Muscle of leg (tissue), 3 donors: ENCODE measurements at regions not wholly inside any gene's neighbourhood (a gene's known extent, or its start where the extent isn't known, plus 50 kb on each side); places are given as distances from the start of the nearest gene placed in this dataset.
"Not testable (repeated sequence)": the region's sequence is repeated elsewhere in the genome, so short reads cannot be mapped to it uniquely, and the experiment has no call there.

Experiments used
- DNase-seq: peaks from one replicate; pipeline ENCODE4 v3.0.0; 2013
- H3K27ac ChIP-seq: one replicate; pipeline ENCODE4 v1.5.1; 2013; ENCODE audit warnings: mild to moderate bottlenecking, low read length, control low read depth
- H3K27me3 ChIP-seq: one replicate; pipeline ENCODE4 v1.6.1; 2013; ENCODE audit warnings: low read length; ENCODE audit not compliant: control insufficient read depth, insufficient read depth
- H3K36me3 ChIP-seq: one replicate; pipeline ENCODE4 v1.6.1; 2013; ENCODE audit warnings: low read length; ENCODE audit not compliant: control insufficient read depth, insufficient read depth
- H3K4me1 ChIP-seq: one replicate; pipeline ENCODE4 v1.6.1; 2013; ENCODE audit warnings: low read length; ENCODE audit not compliant: control insufficient read depth, insufficient read depth
- H3K4me3 ChIP-seq: one replicate; pipeline ENCODE4 v1.5.1; 2013; ENCODE audit warnings: low read length, control low read depth
- H3K9me3 ChIP-seq: replicated peaks from 2 replicates; pipeline ENCODE4 v1.6.1; 2013; ENCODE audit warnings: low read depth, low read length; ENCODE audit not compliant: control insufficient read depth
- WGBS: methylation state at CpG from one replicate; pipeline ENCODE4 v1.1.5; 2013; ENCODE audit warnings: missing lambda C conversion rate; ENCODE audit not compliant: insufficient coverage; 5-methylcytosine and 5-hydroxymethylcytosine counted together

DNA sequence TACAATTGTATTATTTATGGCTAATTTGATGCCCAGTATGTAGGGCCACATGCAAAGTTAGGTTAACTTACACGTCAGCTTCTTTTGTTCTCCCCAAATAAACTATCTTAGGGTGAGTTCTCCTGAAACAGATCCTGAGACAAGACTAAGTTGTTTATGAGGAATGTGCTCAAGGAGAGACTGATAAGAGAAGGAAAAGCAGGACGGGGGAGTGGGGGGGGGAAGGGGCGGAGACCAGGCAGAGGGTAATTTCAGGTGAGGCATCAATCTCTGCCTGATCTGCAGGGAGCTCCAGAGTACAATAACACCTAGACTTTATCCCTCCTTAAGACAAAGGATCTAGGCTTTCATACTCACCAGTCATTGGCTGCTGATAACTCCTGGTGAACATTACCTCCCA, 220.6 kb upstream of the BTBD3 start:
- whole genome bisulfite sequencing = no CpG with 5 or more reads among the region's 3 CpGs

DNA sequence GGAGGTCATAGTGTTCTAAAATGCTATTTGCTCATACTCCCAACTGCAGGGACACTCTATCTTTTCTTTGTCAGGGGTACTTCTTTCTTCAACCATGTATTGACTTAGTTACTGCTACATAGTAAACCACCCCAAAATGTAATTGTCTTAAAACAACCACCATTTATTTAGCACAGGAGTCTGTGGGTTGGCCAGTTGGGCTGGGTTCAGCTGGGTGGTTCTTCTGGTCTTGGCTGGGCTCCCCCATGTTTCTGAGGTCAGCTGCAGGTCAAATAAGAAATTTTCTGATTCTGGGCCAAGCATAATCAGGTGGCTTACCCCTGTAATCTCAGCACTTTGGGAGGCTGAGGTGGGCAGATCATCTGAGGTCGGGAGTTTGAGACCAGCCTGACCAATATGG, 220.0 kb upstream of the BTBD3 start:
- Histone ChIP-seq H3K27ac (no peak overlapping the region), H3K4me3 (no peak overlapping the region), H3K27me3 (no peaks in the 10 kb centered on the region), H3K4me1 (no peaks in the 10 kb centered on the region), H3K36me3 (no peaks in the 10 kb centered on the region), H3K9me3 (peaks cover 7% of the 10 kb centered on the region)
- DNase-seq = no peak
- WGBS = no CpG with 5 or more reads among the region's 1 CpG

More for the DNA sequence above, 220.6 kb upstream of the BTBD3 start:
- Histone ChIP-seq H3K36me3 (no peaks in the 10 kb centered on the region), H3K4me3 (no peak overlapping the region), H3K27me3 (no peaks in the 10 kb centered on the region), H3K9me3 (peaks cover 7% of the 10 kb centered on the region), H3K27ac (no peak overlapping the region), H3K4me1 (no peaks in the 10 kb centered on the region)
- no peak for DNase-seq

DNA sequence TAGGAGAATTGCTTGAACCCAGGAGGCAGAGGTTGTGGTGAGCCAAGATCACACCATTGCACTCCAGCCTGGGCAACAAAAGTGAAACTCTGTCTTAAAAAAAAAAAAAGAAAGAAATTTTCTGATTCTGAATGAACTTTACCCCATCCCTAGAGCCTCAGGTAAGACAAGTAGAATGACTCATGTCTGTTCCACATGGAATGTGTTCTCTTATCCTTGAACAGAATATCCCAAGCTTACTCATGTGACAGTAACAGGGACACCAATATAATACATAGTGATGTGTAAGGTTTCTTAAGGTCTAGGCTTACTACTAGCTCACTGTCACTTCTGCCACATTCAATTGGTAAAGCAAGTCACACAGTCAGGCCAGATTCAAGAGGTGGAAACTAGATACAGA, 219.6 kb upstream of the BTBD3 start:
- no peak overlapping the region for H3K4me3 ChIP-seq
- DNase-seq = no peak
- no peaks in the 10 kb centered on the region for H3K36me3 ChIP-seq
- H3K27me3 ChIP-seq = no peaks in the 10 kb centered on the region
- no peaks in the 10 kb centered on the region for H3K4me1 ChIP-seq
- H3K27ac ChIP-seq = no peak overlapping the region
- peaks cover 7% of the 10 kb centered on the region for H3K9me3 ChIP-seq

DNA sequence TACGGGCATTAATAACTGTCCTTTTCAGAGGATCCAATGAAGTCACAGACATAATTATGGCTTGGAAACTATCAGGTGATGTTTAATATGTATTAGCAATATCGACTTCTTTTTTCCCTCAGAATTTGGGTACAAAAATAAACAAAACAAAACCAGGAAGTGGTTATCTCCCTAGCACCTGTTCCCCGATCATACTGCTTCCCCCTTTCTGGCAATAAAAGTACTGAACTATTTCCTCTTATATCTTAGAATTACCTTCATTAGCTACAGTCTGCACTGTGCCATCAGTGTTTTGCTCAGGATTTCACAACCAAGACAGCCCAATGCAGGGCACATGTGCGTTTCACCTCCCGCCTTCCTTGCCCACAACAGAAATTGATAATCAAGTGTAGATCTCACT, 216.9 kb upstream of the BTBD3 start:
- Histone ChIP-seq H3K4me3 (no peak overlapping the region), H3K27me3 (no peaks in the 10 kb centered on the region), H3K4me1 (no peaks in the 10 kb centered on the region), H3K9me3 (peaks cover 7% of the 10 kb centered on the region), H3K36me3 (no peaks in the 10 kb centered on the region), H3K27ac (no peak overlapping the region)
- WGBS = 47% methylated on average over 3 of the region's 5 CpGs
- DNase-seq = no peak

DNA sequence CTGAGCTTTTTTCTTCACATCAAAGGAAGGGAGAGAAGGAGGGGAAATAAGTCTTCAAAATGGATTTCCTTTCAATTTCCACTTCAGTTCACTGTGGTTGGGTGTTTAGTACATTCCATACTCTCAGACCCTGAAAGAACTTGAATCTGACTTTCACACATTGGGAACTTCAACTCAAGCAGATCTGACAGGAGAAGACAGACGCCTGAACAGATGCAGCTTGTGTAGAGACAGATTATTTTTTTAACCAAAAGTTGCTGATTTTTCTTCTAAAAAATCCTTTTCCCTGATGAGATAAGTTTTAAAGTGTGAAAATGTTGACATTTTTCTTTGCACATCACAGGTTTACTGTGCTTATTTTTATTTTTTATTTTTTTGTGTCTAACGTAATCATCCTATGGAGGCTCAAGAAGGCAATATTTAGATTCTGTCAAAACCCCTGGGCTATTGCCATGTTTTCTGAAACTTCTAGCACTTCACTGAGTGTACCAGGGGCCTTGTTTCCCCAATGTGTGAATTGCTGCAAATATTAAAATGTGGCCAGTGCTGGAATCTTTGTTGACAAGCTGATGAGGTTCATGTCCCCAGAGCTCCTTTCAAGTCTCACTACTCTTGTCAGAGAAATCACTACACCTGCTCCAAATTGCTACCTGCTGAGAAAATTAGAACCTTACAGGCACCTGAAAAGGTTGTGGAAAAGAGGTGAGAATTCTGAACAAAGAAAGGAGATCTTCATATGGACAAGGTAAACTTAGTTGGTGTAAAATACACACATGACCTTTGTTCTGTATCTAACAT, 214.8 kb upstream of the BTBD3 start:
- Histone ChIP-seq H3K27ac (no peak overlapping the region), H3K9me3 (no peaks in the 10 kb centered on the region), H3K4me3 (no peak overlapping the region), H3K36me3 (no peaks in the 10 kb centered on the region), H3K27me3 (no peaks in the 10 kb centered on the region), H3K4me1 (no peaks in the 10 kb centered on the region)
- no peak for DNase-seq
- WGBS = 71% methylated on average over 1 of the region's 2 CpGs

DNA sequence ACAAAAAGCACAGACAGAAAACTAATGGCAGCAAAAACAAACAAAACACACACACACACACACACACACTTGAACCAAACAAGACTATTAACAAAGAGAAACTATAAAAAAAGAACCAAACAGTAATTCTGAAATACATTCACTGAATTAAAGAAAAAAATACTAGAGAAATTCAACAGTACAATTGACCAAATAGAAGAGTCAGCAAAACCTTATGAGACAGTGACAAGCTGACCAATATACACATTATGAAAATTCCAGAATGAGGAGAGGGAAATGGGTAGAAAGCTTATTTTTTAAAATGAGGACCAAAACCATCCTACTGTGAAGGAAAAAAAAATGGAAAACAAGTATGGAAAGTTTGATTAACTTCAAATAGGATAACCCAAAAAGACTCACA, 212.2 kb upstream of the BTBD3 start:
- DNase-seq = no peak
- Histone ChIP-seq H3K27ac (no peak overlapping the region), H3K4me3 (no peak overlapping the region), H3K27me3 (no peaks in the 10 kb centered on the region), H3K36me3 (no peaks in the 10 kb centered on the region), H3K9me3 (no peaks in the 10 kb centered on the region), H3K4me1 (no peaks in the 10 kb centered on the region)

DNA sequence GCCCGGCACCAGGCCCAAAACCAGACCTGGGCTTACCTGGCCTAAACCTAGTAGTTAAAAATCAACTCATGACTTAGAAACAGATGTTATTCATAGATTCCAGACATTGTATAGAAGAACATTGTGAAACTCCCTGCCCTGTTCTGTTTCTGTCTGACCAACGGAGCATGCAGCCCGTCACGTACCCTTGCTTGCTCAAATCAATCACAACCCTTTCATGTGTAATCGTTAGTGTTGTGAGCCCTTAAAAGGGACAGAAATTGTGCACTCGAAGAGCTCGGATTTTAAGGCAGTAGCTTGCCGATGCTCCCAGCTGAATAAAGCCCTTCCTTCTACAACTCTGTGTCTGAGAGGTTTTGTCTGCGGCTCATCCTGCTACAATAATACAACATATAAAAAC, 209.5 kb upstream of the BTBD3 start:
- H3K9me3 ChIP-seq, H3K4me3 ChIP-seq, H3K27ac ChIP-seq, H3K27me3 ChIP-seq, DNase-seq, H3K36me3 ChIP-seq, H3K4me1 ChIP-seq: not testable (repeated sequence)
- 46% methylated on average over 4 of the region's 9 CpGs for WGBS

DNA sequence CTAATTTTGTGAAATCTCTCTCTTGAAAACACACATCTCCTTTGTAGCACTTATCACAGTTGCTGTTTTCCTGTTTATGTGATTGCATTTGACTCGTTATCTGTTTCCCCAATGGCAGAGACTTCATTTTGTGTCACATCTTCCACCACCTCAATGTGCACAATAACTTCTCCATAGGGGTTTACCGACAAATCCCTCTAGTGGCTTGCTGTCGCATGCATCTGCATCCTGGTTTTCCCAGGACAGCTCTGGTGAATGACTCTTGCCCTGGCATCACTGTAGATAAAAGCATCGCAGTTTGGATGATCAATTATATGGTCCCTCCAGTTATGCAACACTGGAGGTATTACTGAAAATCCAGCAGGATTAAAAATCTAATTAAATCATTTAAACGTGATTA, 206.5 kb upstream of the BTBD3 start:
- Histone ChIP-seq H3K9me3 (no peaks in the 10 kb centered on the region), H3K27ac (no peak overlapping the region), H3K4me3 (no peak overlapping the region), H3K4me1 (no peaks in the 10 kb centered on the region), H3K27me3 (no peaks in the 10 kb centered on the region), H3K36me3 (no peaks in the 10 kb centered on the region)
- WGBS = 71% methylated on average over 1 of the region's 5 CpGs
- DNase-seq = no peak

DNA sequence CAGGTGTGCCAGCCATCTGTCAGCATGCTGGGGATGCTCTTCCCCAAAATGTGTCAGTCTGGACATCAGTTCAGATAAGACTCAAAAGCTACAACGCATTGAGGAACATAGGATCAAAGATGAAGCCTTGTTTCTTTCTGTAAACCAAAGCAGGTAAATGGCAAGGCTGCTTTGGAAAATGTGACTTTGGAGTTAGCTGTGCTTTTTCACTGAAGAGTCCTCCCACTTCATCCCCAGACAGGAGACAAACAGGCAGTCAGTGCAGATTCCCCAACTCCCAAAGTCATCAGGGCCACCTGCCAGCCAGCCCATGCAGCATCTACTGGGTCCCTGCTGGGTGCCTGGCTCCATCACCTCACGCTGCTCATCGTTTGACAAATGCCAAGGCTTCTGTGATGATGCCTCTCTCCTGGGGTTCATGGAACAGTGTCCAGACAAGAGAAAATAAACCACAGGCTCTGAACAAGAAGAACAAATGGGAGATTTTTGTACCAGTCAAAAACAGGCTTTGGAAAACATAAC, 205.0 kb upstream of the BTBD3 start:
- Histone ChIP-seq H3K27ac (no peak overlapping the region), H3K9me3 (no peaks in the 10 kb centered on the region), H3K4me1 (no peaks in the 10 kb centered on the region), H3K27me3 (no peaks in the 10 kb centered on the region), H3K36me3 (no peaks in the 10 kb centered on the region), H3K4me3 (no peak overlapping the region)
- WGBS = 61% methylated on average over 2 of the region's 3 CpGs
- DNase-seq = no peak

DNA sequence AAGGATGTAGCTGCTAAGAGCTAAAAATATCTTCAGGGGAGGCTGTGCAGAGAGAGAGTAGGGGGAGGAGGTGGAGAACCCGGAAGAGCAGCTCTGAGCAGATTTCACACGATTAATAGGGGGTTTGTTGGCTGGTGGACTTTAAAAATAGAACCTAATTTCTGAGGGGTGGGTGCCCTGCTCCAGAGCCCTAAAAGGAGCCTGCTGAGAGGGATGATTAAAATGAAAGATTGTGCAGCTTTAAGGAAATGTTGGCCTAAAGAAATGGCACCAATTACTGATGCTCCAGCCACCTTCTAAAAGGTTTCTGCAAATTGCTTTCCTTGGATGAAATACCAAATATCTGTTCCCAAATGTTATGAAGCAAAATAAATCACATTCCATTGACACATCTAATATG, 202.8 kb upstream of the BTBD3 start:
- 40% methylated on average over 2 of the region's 2 CpGs for WGBS

More for the DNA sequence above, 202.8 kb upstream of the BTBD3 start:
- Histone ChIP-seq H3K4me3 (no peak overlapping the region), H3K27ac (no peak overlapping the region), H3K27me3 (no peaks in the 10 kb centered on the region), H3K4me1 (no peaks in the 10 kb centered on the region), H3K36me3 (no peaks in the 10 kb centered on the region), H3K9me3 (no peaks in the 10 kb centered on the region)
- DNase-seq = no peak
